ENCODE measurements at regions not wholly inside any gene's neighbourhood (a gene's known extent, or its start where the extent isn't known, plus 50 kb on each side); places are given as distances from the start of the nearest gene placed in this dataset.

- Histone ChIP-seq H3K4me3 (no peak overlapping the region), H3K4me1 (no peaks in the 10 kb centered on the region), H3K27me3 (ENCODE audit: insufficient read depth in 3 of 3, low read length in 2 of 3) (no peaks in the 10 kb centered on the region), H3K27ac (no peak overlapping the region), H3K9me3 (no peaks in the 10 kb centered on the region), H3K36me3 (ENCODE audit: insufficient read depth in 1 of 2, low read depth in 1 of 2) (no peaks in the 10 kb centered on the region)
- DNase-seq (no peak), ATAC-seq (no peak)
- TF ChIP-seq CTCF (IDR thresholded peaks at IDR 0.05): no peak
- WGBS, 3 donors: 83 to 86% (median 83%) methylated on average over 24 to 25 of the region's 25 CpGs
- intact Hi-C loops (cut with DNase I): no loop called here
Measured at GRCh38 chr14:105863296-105864108, 337.1 kb downstream of the TMEM121 start.

GRCh38 chr14:105864116-105864515 is 337.7 kb downstream of the TMEM121 start:
- WGBS, 3 donors: 75 to 84% (median 83%) methylated on average over 13 of the region's 13 CpGs
- intact Hi-C loops (cut with DNase I): no loop called here

GRCh38 chr14:105864651-105865265 is 338.4 kb downstream of the TMEM121 start:
- ATAC-seq (no peak), DNase-seq (no peak)
- Histone ChIP-seq H3K4me3 (no peak overlapping the region), H3K36me3 (ENCODE audit: insufficient read depth in 1 of 2, low read depth in 1 of 2) (no peaks in the 10 kb centered on the region), H3K27me3 (ENCODE audit: insufficient read depth in 3 of 3, low read length in 2 of 3) (no peaks in the 10 kb centered on the region), H3K9me3 (no peaks in the 10 kb centered on the region), H3K4me1 (no peaks in the 10 kb centered on the region), H3K27ac (no peak overlapping the region)
- 76 to 83% (median 80%) methylated on average over 15 to 19 of the region's 19 CpGs for WGBS, 3 donors
- TF ChIP-seq CTCF (IDR thresholded peaks at IDR 0.05): no peak
- intact Hi-C loops (cut with DNase I): no loop called here

More at GRCh38 chr14:105864116-105864515, 337.7 kb downstream of the TMEM121 start:
- DNase-seq (no peak), ATAC-seq (no peak)
- H3K36me3 ChIP-seq (ENCODE audit: insufficient read depth in 1 of 2, low read depth in 1 of 2): no peaks in the 10 kb centered on the region
- no peaks in the 10 kb centered on the region for H3K9me3 ChIP-seq
- H3K4me3 ChIP-seq: no peak overlapping the region
- no peak for TF ChIP-seq CTCF (IDR thresholded peaks at IDR 0.05)
- H3K27ac ChIP-seq: no peak overlapping the region
- no peaks in the 10 kb centered on the region for H3K4me1 ChIP-seq
- no peaks in the 10 kb centered on the region for H3K27me3 ChIP-seq (ENCODE audit: insufficient read depth in 3 of 3, low read length in 2 of 3)

- intact Hi-C loops (cut with DNase I): no loop called here
- no peak overlapping the region for H3K27ac ChIP-seq
- H3K36me3 ChIP-seq (ENCODE audit: insufficient read depth in 1 of 2, low read depth in 1 of 2): no peaks in the 10 kb centered on the region
- TF ChIP-seq CTCF (IDR thresholded peaks at IDR 0.05): no peak
- ATAC-seq (no peak), DNase-seq (no peak)
- 75 to 82% (median 82%) methylated on average over 15 of the region's 15 CpGs for WGBS, 3 donors
- no peak overlapping the region for H3K4me3 ChIP-seq
- no peaks in the 10 kb centered on the region for H3K27me3 ChIP-seq (ENCODE audit: insufficient read depth in 3 of 3, low read length in 2 of 3)
- no peaks in the 10 kb centered on the region for H3K9me3 ChIP-seq
- no peaks in the 10 kb centered on the region for H3K4me1 ChIP-seq
Measured at GRCh38 chr14:105865266-105865903, 339.0 kb downstream of the TMEM121 start.
